ENCODE measurements at regions not wholly inside any gene's neighbourhood (a gene's known extent, or its start where the extent isn't known, plus 50 kb on each side); places are given as distances from the start of the nearest gene placed in this dataset.

GRCh38 chr14:34254031-34254430 is 208.0 kb downstream of the SPTSSA start:
- TF ChIP-seq EP300 (IDR thresholded peaks at IDR 0.05) (no peak), CTCF (IDR thresholded peaks at IDR 0.05) (no peak), POLR2A (IDR thresholded peaks at IDR 0.05; ENCODE audit: low read length) (no peak), E2F6 (IDR thresholded peaks at IDR 0.05; ENCODE audit: borderline replicate concordance, low read depth) (no peak), RARB (CRISPR knock-in tag; IDR thresholded peaks at IDR 0.05) (no peak)
